Gastrocnemius medialis (tissue), 4 donors: ENCODE measurements at regions not wholly inside any gene's neighbourhood (a gene's known extent, or its start where the extent isn't known, plus 50 kb on each side); places are given as distances from the start of the nearest gene placed in this dataset.

Source experiments
- POLR2A ChIP-seq, 2 donors: fragments of 450-650 bp; IDR thresholded peaks; one replicate each; pipeline ENCODE4 v1.6.1; 2017; ENCODE audit warnings: antibody characterized with exemption in 2 of 2, mild to moderate bottlenecking in 2 of 2, moderate library complexity in 2 of 2
- TF ChIP-seq, protein P1 (sequence below), 5 experiments: fragments of 450-650 bp in 3 of 5; fragments of 200-600 bp in 2 of 5; sonication (generic) in 2 of 5; IDR thresholded peaks in 4 of 5; conservative IDR thresholded peaks in 1 of 5; 1 replicate in 4 of 5; 2 replicates in 1 of 5; pipeline ENCODE4 v1.5.1; 2016 to 2019; ENCODE audit warnings: antibody characterized with exemption in 5 of 5, mild to moderate bottlenecking in 3 of 5, moderate library complexity in 3 of 5

DNA sequence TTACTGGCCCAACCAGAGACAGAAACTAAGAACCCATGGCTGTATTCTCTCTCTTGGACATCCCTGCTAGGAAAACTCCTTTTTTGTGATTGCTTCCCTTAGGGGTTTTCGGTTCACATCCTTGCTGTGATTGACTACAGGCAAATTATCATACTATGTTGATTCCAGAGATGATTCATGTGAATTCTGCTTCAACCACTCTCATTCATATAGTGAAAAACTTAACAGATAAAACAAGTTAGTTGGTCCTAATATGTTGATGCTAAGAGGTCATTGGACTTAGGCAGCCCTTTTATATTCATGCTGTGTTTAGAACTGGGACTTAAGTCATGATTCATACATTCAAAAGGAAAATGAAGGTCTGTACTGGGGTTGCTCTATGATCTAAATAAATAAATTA is 76.9 kb upstream of the CCN2 start:
- TF ChIP-seq, protein P1, sequence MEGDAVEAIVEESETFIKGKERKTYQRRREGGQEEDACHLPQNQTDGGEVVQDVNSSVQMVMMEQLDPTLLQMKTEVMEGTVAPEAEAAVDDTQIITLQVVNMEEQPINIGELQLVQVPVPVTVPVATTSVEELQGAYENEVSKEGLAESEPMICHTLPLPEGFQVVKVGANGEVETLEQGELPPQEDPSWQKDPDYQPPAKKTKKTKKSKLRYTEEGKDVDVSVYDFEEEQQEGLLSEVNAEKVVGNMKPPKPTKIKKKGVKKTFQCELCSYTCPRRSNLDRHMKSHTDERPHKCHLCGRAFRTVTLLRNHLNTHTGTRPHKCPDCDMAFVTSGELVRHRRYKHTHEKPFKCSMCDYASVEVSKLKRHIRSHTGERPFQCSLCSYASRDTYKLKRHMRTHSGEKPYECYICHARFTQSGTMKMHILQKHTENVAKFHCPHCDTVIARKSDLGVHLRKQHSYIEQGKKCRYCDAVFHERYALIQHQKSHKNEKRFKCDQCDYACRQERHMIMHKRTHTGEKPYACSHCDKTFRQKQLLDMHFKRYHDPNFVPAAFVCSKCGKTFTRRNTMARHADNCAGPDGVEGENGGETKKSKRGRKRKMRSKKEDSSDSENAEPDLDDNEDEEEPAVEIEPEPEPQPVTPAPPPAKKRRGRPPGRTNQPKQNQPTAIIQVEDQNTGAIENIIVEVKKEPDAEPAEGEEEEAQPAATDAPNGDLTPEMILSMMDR (IDR thresholded peaks at IDR 0.05 in 4 of 5, conservative IDR thresholded peaks at IDR 0.05 in 1 of 5) = no peak
- TF ChIP-seq POLR2A (IDR thresholded peaks at IDR 0.05) = no peak
